ENCODE measurements at regions not wholly inside any gene's neighbourhood (a gene's known extent, or its start where the extent isn't known, plus 50 kb on each side); places are given as distances from the start of the nearest gene placed in this dataset.

DNA sequence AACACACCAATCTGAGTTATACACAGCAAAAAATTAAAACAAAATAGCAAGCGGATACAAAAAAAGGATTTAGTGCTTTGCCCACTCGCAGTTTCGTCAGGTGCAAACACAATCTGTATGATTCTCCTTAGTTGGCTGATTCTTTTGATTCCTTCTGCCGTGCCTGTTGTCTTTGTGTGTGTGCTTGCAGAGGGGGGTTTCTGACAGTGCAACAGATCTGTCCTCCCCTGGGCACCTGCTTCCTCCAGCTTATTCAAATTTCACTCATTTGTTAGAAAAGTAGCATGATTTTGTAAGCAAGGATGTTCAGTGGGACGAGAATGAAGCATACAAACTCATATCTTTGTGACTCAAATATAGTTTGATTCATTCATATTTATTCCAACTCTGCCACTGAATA is 74.0 kb upstream of the NEO1 start:
- no peak for ATAC-seq (ENCODE audit: low read depth)
- no peaks in the 10 kb centered on the region for H3K9me3 Mint-ChIP-seq
- no peaks in the 10 kb centered on the region for H3K36me3 Mint-ChIP-seq
- DNase-seq (ENCODE audit: low spot score in 2 of 2), result no peak
- H3K27me3 Mint-ChIP-seq, result peaks cover 23% of the 10 kb centered on the region
- no peak overlapping the region for H3K27ac Mint-ChIP-seq
- no peaks in the 10 kb centered on the region for H3K4me1 Mint-ChIP-seq
- no peak overlapping the region for H3K4me3 Mint-ChIP-seq

DNA sequence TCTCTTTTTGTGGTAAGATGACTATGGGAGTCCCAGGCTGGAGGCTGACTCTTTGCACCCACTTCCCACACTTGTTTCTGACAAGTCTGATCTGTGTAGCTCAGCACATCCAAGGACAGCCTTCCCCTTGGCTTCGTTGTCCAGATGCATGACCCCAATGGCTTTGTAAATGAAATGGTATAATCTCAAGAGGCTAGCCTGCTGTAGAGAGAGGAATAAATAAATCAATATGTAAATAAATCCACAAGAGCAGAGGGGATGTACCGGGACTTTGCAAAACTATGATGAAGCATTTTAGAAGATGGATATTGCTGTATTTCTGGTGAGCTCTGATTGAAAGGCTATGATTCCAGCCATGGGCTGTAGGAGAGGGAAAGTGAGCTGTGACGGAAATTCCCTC is 79.9 kb upstream of the NEO1 start:
- DNase-seq (ENCODE audit: low spot score in 2 of 2) (no peak), ATAC-seq (ENCODE audit: low read depth) (no peak)
- Mint-ChIP-seq H3K36me3 (no peaks in the 10 kb centered on the region), H3K27ac (no peak overlapping the region), H3K27me3 (peaks cover 25% of the 10 kb centered on the region), H3K9me3 (no peaks in the 10 kb centered on the region), H3K4me1 (peaks cover 2% of the 10 kb centered on the region), H3K4me3 (no peak overlapping the region)

DNA sequence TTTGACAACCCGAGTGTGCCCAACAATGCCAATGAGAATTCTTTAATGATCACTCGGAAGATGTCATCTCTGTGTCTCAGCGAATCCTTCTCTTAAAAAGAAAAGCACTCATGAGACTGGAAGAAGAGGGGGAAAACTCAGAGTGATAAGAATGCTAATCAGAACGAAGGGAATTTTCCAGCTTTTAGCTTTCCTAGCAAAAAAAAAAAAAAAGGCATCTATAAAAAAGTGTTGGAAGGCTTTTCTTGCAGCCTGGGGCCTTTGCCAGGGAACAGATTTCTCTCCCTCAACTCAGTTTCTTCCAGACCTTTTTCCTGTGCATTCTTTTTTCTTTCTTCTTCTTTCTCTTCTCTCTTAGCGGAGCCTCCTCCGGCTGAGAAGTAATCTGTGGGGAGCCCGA is 80.5 kb upstream of the NEO1 start:
- Mint-ChIP-seq H3K27ac (no peak overlapping the region), H3K9me3 (no peaks in the 10 kb centered on the region), H3K4me3 (no peak overlapping the region), H3K27me3 (peaks cover 21% of the 10 kb centered on the region), H3K36me3 (no peaks in the 10 kb centered on the region), H3K4me1 (peaks cover 2% of the 10 kb centered on the region)
- ATAC-seq (ENCODE audit: low read depth) (no peak), DNase-seq (ENCODE audit: low spot score in 2 of 2) (no peak)

DNA sequence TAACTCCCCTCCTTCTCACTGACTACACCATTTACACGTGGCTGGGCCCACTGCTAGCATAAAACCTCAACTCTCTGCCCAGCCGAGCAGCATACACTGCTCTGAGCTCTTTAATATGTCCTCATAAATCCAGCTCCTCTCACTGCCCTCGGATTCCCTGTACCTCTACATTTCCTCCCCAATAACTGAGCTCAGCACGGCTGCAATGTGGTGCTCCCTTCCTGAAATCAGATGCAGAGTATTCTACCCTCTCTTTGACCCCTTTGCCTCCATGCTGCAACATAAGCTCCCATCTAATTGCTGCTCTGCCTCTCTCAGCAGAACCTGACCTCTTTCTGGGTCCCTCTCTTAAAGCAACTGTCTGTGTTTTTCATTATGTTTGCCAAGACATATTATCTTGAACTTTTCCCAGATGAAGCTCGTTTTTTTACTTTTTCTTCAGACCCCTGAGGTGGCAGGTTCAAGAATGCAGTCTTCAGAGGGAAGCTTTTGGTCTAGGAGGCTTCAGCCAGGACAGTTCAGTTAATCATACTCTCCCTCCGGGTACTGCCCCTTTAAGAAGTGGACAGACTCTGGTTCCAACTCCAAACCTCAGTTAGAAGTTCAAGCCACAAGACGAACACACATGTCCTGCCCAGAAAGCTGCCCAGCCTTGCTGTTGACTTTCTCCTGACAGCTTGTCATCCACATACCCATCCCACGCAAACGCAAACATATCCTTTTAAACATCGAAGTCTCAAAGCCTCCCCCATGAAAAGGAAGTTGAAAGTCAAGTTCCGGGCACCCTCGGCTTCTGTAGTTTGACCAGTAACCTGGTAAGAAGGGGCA is 81.1 kb upstream of the NEO1 start:
- no peaks in the 10 kb centered on the region for H3K36me3 Mint-ChIP-seq
- peaks cover 2% of the 10 kb centered on the region for H3K4me1 Mint-ChIP-seq
- H3K9me3 Mint-ChIP-seq, result no peaks in the 10 kb centered on the region
- ATAC-seq (ENCODE audit: low read depth), result no peak
- H3K27ac Mint-ChIP-seq, result no peak overlapping the region
- DNase-seq (ENCODE audit: low spot score in 2 of 2), result no peak
- peaks cover 21% of the 10 kb centered on the region for H3K27me3 Mint-ChIP-seq
- no peak overlapping the region for H3K4me3 Mint-ChIP-seq

DNA sequence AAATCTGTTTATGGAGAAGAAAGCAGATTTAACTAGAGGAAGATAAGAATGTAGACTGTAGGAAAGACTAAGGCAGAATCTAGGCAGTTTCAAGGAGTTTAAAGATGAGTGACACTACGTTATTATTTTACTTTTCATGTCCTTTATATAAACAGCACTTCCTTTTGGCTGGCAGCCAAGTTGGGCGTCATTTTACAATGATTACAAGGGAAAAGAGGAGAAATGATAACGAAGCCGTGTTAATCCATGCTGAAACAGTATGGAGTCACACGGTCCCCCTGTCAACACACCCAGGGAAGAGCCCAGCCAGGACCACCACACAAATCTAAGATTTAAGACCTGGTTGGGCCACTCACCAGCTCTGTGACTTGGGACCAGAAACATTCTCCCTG is 83.7 kb upstream of the NEO1 start:
- Mint-ChIP-seq H3K4me3 (no peak overlapping the region), H3K27me3 (peaks cover 13% of the 10 kb centered on the region), H3K36me3 (no peaks in the 10 kb centered on the region), H3K27ac (no peak overlapping the region), H3K9me3 (no peaks in the 10 kb centered on the region), H3K4me1 (peaks cover 2% of the 10 kb centered on the region)
- ATAC-seq (ENCODE audit: low read depth) (no peak), DNase-seq (ENCODE audit: low spot score in 2 of 2) (no peak)

DNA sequence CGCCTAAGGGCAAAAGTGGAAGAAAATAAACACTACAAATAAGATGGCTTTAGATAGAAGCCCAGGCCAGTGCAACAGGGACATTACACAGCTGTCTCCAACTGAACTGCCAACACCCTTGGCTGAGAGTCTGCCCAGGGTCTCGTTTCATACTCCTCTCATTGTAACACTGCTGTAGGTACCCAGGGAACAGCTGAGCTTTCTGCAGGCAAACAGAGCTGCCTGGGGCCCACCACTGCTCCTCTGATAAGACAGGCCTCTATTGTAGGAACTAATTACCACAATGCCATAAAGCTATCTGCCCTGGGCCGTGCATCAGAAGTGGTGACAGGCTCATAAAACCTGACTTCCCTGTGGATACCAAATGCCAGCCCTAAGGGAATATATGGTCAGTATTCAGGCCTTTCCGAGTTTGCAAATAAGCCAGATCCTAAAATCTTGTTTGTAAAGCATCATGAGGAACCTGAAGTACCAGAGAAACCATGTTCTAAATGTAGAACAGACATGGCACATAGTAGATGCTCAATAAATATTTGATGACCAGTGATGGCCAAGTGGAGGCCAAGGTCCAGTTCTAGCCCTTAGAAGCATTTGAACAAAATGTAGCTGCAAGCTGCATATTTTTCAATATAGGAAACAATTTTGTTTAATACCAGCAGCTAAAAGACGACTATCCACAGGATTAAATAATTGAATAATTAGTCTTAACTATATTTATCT is 84.3 kb upstream of the NEO1 start:
- no peaks in the 10 kb centered on the region for H3K9me3 Mint-ChIP-seq
- H3K27ac Mint-ChIP-seq, result no peak overlapping the region
- peaks cover 2% of the 10 kb centered on the region for H3K4me1 Mint-ChIP-seq

DNA sequence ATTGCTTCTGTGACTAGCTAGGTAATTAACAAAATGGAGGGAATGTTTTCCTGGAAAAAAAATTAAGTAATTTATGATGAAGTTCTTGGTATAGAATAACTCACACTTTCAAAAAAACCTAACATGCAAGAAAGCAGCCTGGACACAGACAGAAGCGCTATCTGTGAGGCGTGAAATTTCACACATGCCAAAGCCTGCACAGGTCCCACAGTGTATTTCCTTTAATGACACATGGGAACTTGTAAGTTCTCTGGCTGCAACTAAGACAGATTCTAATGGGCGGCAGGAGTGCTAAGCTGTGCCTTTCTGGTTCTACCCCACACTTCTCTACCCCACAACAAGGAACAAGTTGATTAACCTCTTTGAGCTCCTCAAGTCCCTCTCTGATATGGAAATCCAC is 84.9 kb upstream of the NEO1 start:
- ATAC-seq (ENCODE audit: low read depth) (no peak), DNase-seq (ENCODE audit: low spot score in 2 of 2) (no peak)
- no peaks in the 10 kb centered on the region for H3K9me3 Mint-ChIP-seq
- H3K27me3 Mint-ChIP-seq, result peaks cover 13% of the 10 kb centered on the region
- H3K36me3 Mint-ChIP-seq, result no peaks in the 10 kb centered on the region
- H3K27ac Mint-ChIP-seq, result no peak overlapping the region
- no peak overlapping the region for H3K4me3 Mint-ChIP-seq
- peaks cover 2% of the 10 kb centered on the region for H3K4me1 Mint-ChIP-seq

More for the DNA sequence above, 84.3 kb upstream of the NEO1 start:
- DNase-seq (ENCODE audit: low spot score in 2 of 2) (no peak), ATAC-seq (ENCODE audit: low read depth) (no peak)
- Mint-ChIP-seq H3K4me3 (no peak overlapping the region), H3K36me3 (no peaks in the 10 kb centered on the region), H3K27me3 (peaks cover 13% of the 10 kb centered on the region)

DNA sequence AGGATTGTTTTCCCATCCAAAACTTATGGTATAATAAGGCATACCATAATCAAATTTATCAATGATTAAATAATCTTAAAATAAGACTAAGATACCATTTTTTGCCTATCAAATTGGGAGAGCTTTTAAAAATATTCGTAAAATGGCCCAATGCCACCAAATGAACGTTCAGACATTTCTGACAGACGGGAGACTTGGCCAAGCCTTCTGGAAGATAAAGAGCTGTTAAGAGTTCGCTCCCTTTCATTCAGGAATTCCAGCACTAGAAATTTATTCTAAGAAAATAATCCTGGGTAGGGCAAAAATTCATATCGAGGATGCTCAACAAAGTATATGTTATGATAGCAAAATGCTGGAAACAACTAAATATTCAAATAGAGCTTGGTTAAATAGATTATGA is 85.6 kb upstream of the NEO1 start:
- H3K27me3 Mint-ChIP-seq, result peaks cover 16% of the 10 kb centered on the region
- no peaks in the 10 kb centered on the region for H3K36me3 Mint-ChIP-seq
- no peak overlapping the region for H3K27ac Mint-ChIP-seq
- DNase-seq (ENCODE audit: low spot score in 2 of 2) (no peak), ATAC-seq (ENCODE audit: low read depth) (no peak)
- peaks cover 2% of the 10 kb centered on the region for H3K4me1 Mint-ChIP-seq
- H3K9me3 Mint-ChIP-seq, result no peaks in the 10 kb centered on the region
- H3K4me3 Mint-ChIP-seq, result no peak overlapping the region

DNA sequence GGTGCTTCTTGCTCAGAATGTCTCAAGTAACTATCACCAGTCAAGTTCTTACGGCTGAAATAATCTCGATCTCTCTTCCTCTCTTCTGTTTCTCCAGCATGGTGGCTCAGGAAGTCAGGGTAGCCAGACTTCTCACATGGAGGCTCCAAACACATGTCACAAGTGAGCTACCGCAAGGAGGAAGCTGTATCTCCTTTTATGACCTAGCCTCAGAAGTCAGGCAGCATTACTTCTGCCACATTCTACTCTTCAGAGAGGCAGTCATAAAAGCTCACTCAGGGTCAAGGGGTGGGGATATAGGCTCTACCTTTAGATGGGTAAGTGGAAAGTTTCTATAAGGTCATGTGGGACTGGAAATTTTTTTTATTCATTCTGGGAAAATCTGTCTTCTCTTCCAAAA is 86.6 kb upstream of the NEO1 start:
- peaks cover 13% of the 10 kb centered on the region for H3K27me3 Mint-ChIP-seq
- ATAC-seq (ENCODE audit: low read depth), result no peak
- no peaks in the 10 kb centered on the region for H3K36me3 Mint-ChIP-seq
- H3K4me3 Mint-ChIP-seq, result no peak overlapping the region
- H3K4me1 Mint-ChIP-seq, result no peaks in the 10 kb centered on the region
- H3K9me3 Mint-ChIP-seq, result no peaks in the 10 kb centered on the region
- DNase-seq (ENCODE audit: low spot score in 2 of 2), result no peak
- H3K27ac Mint-ChIP-seq, result no peak overlapping the region

DNA sequence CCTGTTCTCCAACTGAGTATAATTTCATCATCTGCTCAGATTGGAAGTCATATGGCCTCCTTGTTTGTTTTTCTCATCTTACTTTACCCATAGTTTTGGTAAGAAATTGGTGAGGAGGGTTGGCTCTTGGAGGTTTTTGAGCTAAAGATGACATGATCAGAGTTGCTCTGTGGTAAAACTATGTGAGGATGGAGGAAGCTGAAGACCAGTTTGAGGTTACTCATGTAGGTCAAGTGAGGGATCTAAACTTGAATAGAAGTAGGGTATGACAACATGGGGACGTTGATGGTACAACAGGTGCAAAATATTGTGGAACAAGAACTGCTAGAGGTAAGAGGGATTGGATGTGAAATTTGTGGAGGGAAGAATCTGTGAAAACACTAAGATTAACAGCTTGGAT is 87.7 kb upstream of the NEO1 start:
- H3K9me3 Mint-ChIP-seq, result no peaks in the 10 kb centered on the region
- peaks cover 9% of the 10 kb centered on the region for H3K27me3 Mint-ChIP-seq
- no peak for DNase-seq (ENCODE audit: low spot score in 2 of 2)
- H3K4me3 Mint-ChIP-seq, result no peak overlapping the region
- ATAC-seq (ENCODE audit: low read depth), result no peak
- H3K27ac Mint-ChIP-seq, result no peak overlapping the region
- H3K4me1 Mint-ChIP-seq, result no peaks in the 10 kb centered on the region
- H3K36me3 Mint-ChIP-seq, result no peaks in the 10 kb centered on the region

DNA sequence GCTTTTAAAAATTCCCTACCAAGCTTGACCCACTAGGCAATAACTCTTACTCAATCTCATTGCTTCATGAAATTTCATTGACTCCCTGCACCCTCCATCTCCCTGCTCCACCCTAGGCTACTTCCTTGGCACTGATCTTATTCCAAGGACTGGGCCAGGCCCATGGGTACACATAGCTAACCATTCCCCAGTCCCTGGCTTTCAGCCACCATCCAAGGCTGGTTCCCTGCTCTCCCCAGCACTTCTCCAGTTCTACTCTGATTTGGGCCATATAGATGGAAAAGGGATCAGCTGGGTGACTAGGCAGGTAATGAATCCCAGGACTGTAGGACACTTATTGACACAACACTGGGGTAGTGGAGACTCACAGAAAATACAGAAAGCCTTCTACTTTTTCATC is 88.1 kb upstream of the NEO1 start:
- H3K4me3 Mint-ChIP-seq, result no peak overlapping the region
- no peak overlapping the region for H3K27ac Mint-ChIP-seq
- ATAC-seq (ENCODE audit: low read depth) (no peak), DNase-seq (ENCODE audit: low spot score in 2 of 2) (no peak)
- H3K36me3 Mint-ChIP-seq, result no peaks in the 10 kb centered on the region
- no peaks in the 10 kb centered on the region for H3K9me3 Mint-ChIP-seq
- H3K4me1 Mint-ChIP-seq, result no peaks in the 10 kb centered on the region
- H3K27me3 Mint-ChIP-seq, result peaks cover 6% of the 10 kb centered on the region

DNA sequence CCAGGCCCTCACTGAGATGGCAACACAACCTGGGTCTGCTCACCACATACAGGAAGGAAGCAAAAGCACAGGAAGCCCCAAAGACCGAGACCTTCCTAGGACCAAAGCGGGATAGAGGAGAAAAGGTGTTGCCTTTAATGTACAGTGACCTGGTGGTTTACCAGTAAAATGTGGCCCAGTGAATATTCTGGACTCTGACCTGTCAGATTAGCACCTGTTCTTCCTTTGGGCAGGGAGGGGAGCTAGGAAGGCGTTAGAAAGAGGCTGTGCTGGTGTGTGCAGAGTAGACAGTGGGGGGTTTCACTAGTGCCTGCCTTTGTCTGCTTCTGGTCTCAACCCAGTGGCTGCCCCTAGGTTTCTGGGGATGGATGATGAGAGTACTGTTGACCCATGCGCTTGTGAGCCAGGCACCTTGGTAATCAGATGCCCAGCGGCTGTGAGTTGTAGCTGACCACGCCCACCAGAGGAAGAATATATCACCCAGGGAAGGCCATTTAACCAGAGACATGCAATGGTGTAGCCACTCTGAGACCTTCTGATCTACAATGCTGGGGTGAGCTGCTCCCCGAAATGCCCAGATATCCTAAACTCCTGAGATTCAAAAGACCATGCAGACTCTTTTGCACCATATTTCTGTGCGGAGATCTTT is 90.1 kb upstream of the NEO1 start:
- no peaks in the 10 kb centered on the region for H3K4me1 Mint-ChIP-seq
- no peak for DNase-seq (ENCODE audit: low spot score in 2 of 2)
- H3K36me3 Mint-ChIP-seq, result no peaks in the 10 kb centered on the region
- ATAC-seq (ENCODE audit: low read depth), result no peak
- H3K27me3 Mint-ChIP-seq, result peaks cover 6% of the 10 kb centered on the region
- no peaks in the 10 kb centered on the region for H3K9me3 Mint-ChIP-seq
- H3K27ac Mint-ChIP-seq, result no peak overlapping the region
- no peak overlapping the region for H3K4me3 Mint-ChIP-seq

DNA sequence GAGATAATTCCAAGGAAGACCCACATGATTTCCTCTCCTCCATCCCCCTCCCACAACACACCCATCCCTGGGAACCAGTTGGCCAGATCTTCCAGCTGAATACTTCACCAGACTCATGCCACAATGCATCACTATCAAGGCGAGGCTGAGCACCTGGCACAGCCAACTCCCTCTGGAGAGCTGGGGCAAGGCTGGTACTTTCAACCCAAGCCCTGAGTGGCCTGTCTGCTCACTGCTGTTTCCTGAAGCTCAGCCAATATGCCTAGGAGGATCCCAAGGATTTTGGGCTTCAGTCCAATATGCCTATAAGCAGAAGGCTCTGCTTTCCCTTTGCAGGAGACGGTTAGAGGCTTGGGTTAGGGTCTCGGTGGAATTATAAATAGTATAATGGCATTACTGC is 90.9 kb upstream of the NEO1 start:
- ATAC-seq (ENCODE audit: low read depth), result no peak
- H3K36me3 Mint-ChIP-seq, result no peaks in the 10 kb centered on the region

DNA sequence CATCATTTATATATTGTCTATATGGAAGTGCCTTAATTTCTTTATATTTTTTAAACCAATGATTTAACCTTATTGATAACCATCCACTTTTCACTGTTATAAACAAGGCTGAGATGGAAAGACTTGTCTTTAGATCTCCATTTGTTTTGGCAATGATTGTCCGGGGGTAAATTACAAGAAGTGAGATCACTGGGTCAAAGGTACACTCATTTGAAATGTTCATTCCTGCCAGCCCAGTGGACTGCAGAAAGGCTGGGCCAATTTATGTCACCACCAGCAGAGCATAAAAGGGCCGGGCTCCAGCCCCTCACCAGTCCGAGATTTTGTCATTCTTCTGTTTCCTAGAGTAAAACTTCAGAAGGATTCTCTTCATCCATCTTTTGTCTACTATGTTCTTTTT is 93.6 kb upstream of the NEO1 start:
- H3K9me3 Mint-ChIP-seq, result no peaks in the 10 kb centered on the region

More for the DNA sequence above, 90.9 kb upstream of the NEO1 start:
- no peaks in the 10 kb centered on the region for H3K9me3 Mint-ChIP-seq
- DNase-seq (ENCODE audit: low spot score in 2 of 2), result no peak
- H3K4me1 Mint-ChIP-seq, result no peaks in the 10 kb centered on the region
- H3K4me3 Mint-ChIP-seq, result no peak overlapping the region
- H3K27ac Mint-ChIP-seq, result no peak overlapping the region
- peaks cover 6% of the 10 kb centered on the region for H3K27me3 Mint-ChIP-seq

More for the DNA sequence above, 93.6 kb upstream of the NEO1 start:
- H3K4me1 Mint-ChIP-seq, result no peaks in the 10 kb centered on the region
- H3K36me3 Mint-ChIP-seq, result no peaks in the 10 kb centered on the region
- DNase-seq (ENCODE audit: low spot score in 2 of 2), result no peak
- H3K27ac Mint-ChIP-seq, result no peak overlapping the region
- peaks cover 7% of the 10 kb centered on the region for H3K27me3 Mint-ChIP-seq
- ATAC-seq (ENCODE audit: low read depth), result no peak
- H3K4me3 Mint-ChIP-seq, result no peak overlapping the region

All from memory B cell (primary cell).